ENCODE measurements at regions not wholly inside any gene's neighbourhood (a gene's known extent, or its start where the extent isn't known, plus 50 kb on each side); places are given as distances from the start of the nearest gene placed in this dataset.
"Not testable (repeated sequence)": the region's sequence is repeated elsewhere in the genome, so short reads cannot be mapped to it uniquely, and the experiment has no call there.

- H3K36me3 ChIP-seq (ENCODE audit: control insufficient read depth in 2 of 2, extremely low read depth in 1 of 2, insufficient read depth in 1 of 2, low read length in 1 of 2); H3K27ac ChIP-seq (ENCODE audit: low read length); POLR2A ChIA-PET; H3K36me3 Mint-ChIP-seq; H3K4me3 ChIP-seq (ENCODE audit: control insufficient read depth in 1 of 2, extremely low read depth in 1 of 2, low read length in 1 of 2); H3K27me3 Mint-ChIP-seq; H3K27me3 ChIP-seq (replicated peaks in 1 of 2; ENCODE audit: control insufficient read depth in 2 of 2, extremely low read depth in 1 of 2, insufficient read depth in 2 of 2, low read length in 1 of 2); H3K4me1 ChIP-seq (ENCODE audit: control insufficient read depth in 1 of 2, extremely low read depth in 1 of 2, insufficient read depth in 2 of 2, low read length in 2 of 2); H3K9me3 ChIP-seq; ATAC-seq (replicated peaks in 1 of 4); H3K27ac Mint-ChIP-seq; DNase-seq; H3K9me3 Mint-ChIP-seq; H3K4me3 Mint-ChIP-seq; CTCF ChIA-PET; H3K4me1 Mint-ChIP-seq: not testable (repeated sequence)
- 92% methylated on average over 12 of the region's 24 CpGs for WGBS (ENCODE audit: insufficient coverage)
These were observed 999.3 kb upstream of the CITED2 start for GRCh38 chr6:140373728-140374127.

GRCh38 chr6:140372064-140372463, 997.6 kb upstream of the CITED2 start:
- no peak for ATAC-seq (replicated peaks in 1 of 4)
- Histone ChIP-seq H3K9me3 (no peaks in the 10 kb centered on the region), H3K4me1 (ENCODE audit: control insufficient read depth in 1 of 2, extremely low read depth in 1 of 2, insufficient read depth in 2 of 2, low read length in 2 of 2) (no peaks in the 10 kb centered on the region), H3K27ac (ENCODE audit: low read length) (no peak overlapping the region), H3K36me3 (ENCODE audit: control insufficient read depth in 2 of 2, extremely low read depth in 1 of 2, insufficient read depth in 1 of 2, low read length in 1 of 2) (no peaks in the 10 kb centered on the region), H3K4me3 (ENCODE audit: control insufficient read depth in 1 of 2, extremely low read depth in 1 of 2, low read length in 1 of 2) (no peak overlapping the region), H3K27me3 (replicated peaks in 1 of 2; ENCODE audit: control insufficient read depth in 2 of 2, extremely low read depth in 1 of 2, insufficient read depth in 2 of 2, low read length in 1 of 2) (no peaks in the 10 kb centered on the region)
- no peak overlapping the region for H3K27ac Mint-ChIP-seq
- H3K27me3 Mint-ChIP-seq: no peaks in the 10 kb centered on the region
- no peak for DNase-seq
- no peak overlapping the region for H3K4me3 Mint-ChIP-seq
- no CpG with 5 or more reads among the region's 4 CpGs for WGBS (ENCODE audit: insufficient coverage)
- no peaks in the 10 kb centered on the region for H3K4me1 Mint-ChIP-seq
- no peaks in the 10 kb centered on the region for H3K9me3 Mint-ChIP-seq
- H3K36me3 Mint-ChIP-seq: no peaks in the 10 kb centered on the region
- POLR2A ChIA-PET: no interaction called here
- CTCF ChIA-PET: no interaction called here

GRCh38 chr6:140370976-140371870, 996.8 kb upstream of the CITED2 start:
- no peaks in the 10 kb centered on the region for H3K9me3 ChIP-seq
- CTCF ChIA-PET: no interaction called here

GRCh38 chr6:140370441-140370840, 996.0 kb upstream of the CITED2 start:
- Mint-ChIP-seq H3K27ac (no peak overlapping the region), H3K4me3 (no peak overlapping the region), H3K9me3 (no peaks in the 10 kb centered on the region), H3K4me1 (no peaks in the 10 kb centered on the region), H3K27me3 (no peaks in the 10 kb centered on the region), H3K36me3 (no peaks in the 10 kb centered on the region)
- Histone ChIP-seq H3K27ac (ENCODE audit: low read length) (no peak overlapping the region), H3K36me3 (ENCODE audit: control insufficient read depth in 2 of 2, extremely low read depth in 1 of 2, insufficient read depth in 1 of 2, low read length in 1 of 2) (no peaks in the 10 kb centered on the region), H3K4me3 (ENCODE audit: control insufficient read depth in 1 of 2, extremely low read depth in 1 of 2, low read length in 1 of 2) (no peak overlapping the region), H3K4me1 (ENCODE audit: control insufficient read depth in 1 of 2, extremely low read depth in 1 of 2, insufficient read depth in 2 of 2, low read length in 2 of 2) (no peaks in the 10 kb centered on the region), H3K27me3 (replicated peaks in 1 of 2; ENCODE audit: control insufficient read depth in 2 of 2, extremely low read depth in 1 of 2, insufficient read depth in 2 of 2, low read length in 1 of 2) (no peaks in the 10 kb centered on the region), H3K9me3 (no peaks in the 10 kb centered on the region)
- ATAC-seq (replicated peaks in 1 of 4) (no peak), DNase-seq (no peak)
- ChIA-PET POLR2A (no interaction called here), CTCF (no interaction called here)
- no CpG with 5 or more reads among the region's 1 CpG for WGBS (ENCODE audit: insufficient coverage)

More at GRCh38 chr6:140370976-140371870, 996.8 kb upstream of the CITED2 start:
- POLR2A ChIA-PET: no interaction called here
- no peaks in the 10 kb centered on the region for H3K4me1 Mint-ChIP-seq
- Histone ChIP-seq H3K36me3 (ENCODE audit: control insufficient read depth in 2 of 2, extremely low read depth in 1 of 2, insufficient read depth in 1 of 2, low read length in 1 of 2) (no peaks in the 10 kb centered on the region), H3K4me3 (ENCODE audit: control insufficient read depth in 1 of 2, extremely low read depth in 1 of 2, low read length in 1 of 2) (no peak overlapping the region), H3K4me1 (ENCODE audit: control insufficient read depth in 1 of 2, extremely low read depth in 1 of 2, insufficient read depth in 2 of 2, low read length in 2 of 2) (no peaks in the 10 kb centered on the region), H3K27me3 (replicated peaks in 1 of 2; ENCODE audit: control insufficient read depth in 2 of 2, extremely low read depth in 1 of 2, insufficient read depth in 2 of 2, low read length in 1 of 2) (no peaks in the 10 kb centered on the region), H3K27ac (ENCODE audit: low read length) (no peak overlapping the region)
- ATAC-seq (replicated peaks in 1 of 4) (no peak), DNase-seq (no peak)
- no peaks in the 10 kb centered on the region for H3K36me3 Mint-ChIP-seq
- no peak overlapping the region for H3K27ac Mint-ChIP-seq
- no CpG with 5 or more reads among the region's 2 CpGs for WGBS (ENCODE audit: insufficient coverage)
- H3K9me3 Mint-ChIP-seq: no peaks in the 10 kb centered on the region
- no peaks in the 10 kb centered on the region for H3K27me3 Mint-ChIP-seq
- no peak overlapping the region for H3K4me3 Mint-ChIP-seq

- Histone ChIP-seq H3K27me3 (replicated peaks in 1 of 2; ENCODE audit: control insufficient read depth in 2 of 2, extremely low read depth in 1 of 2, insufficient read depth in 2 of 2, low read length in 1 of 2) (no peaks in the 10 kb centered on the region), H3K4me1 (ENCODE audit: control insufficient read depth in 1 of 2, extremely low read depth in 1 of 2, insufficient read depth in 2 of 2, low read length in 2 of 2) (no peaks in the 10 kb centered on the region), H3K27ac (ENCODE audit: low read length) (no peak overlapping the region), H3K36me3 (ENCODE audit: control insufficient read depth in 2 of 2, extremely low read depth in 1 of 2, insufficient read depth in 1 of 2, low read length in 1 of 2) (no peaks in the 10 kb centered on the region), H3K4me3 (ENCODE audit: control insufficient read depth in 1 of 2, extremely low read depth in 1 of 2, low read length in 1 of 2) (no peak overlapping the region), H3K9me3 (no peaks in the 10 kb centered on the region)
- ChIA-PET POLR2A (no interaction called here), CTCF (interaction anchor here in 1 of 2 donors (0.6 kb wide), 1 partner anchor 776 kb away, joined by 3 read pairs; no protein-coding TSS in a partner anchor)
- ATAC-seq (replicated peaks in 1 of 4) (no peak), DNase-seq (no peak)
- H3K4me1 Mint-ChIP-seq: no peaks in the 10 kb centered on the region
- H3K36me3 Mint-ChIP-seq: no peaks in the 10 kb centered on the region
- no peaks in the 10 kb centered on the region for H3K27me3 Mint-ChIP-seq
- H3K4me3 Mint-ChIP-seq: no peak overlapping the region
- no peak overlapping the region for H3K27ac Mint-ChIP-seq
- peaks cover 0 to 6% (median 0%) of the 10 kb centered on the region in 3 donors for H3K9me3 Mint-ChIP-seq
These were observed 992.5 kb upstream of the CITED2 start for GRCh38 chr6:140366991-140367390.

GRCh38 chr6:140364916-140365315, 990.5 kb upstream of the CITED2 start:
- no peak for DNase-seq
- Histone ChIP-seq H3K27me3 (replicated peaks in 1 of 2; ENCODE audit: control insufficient read depth in 2 of 2, extremely low read depth in 1 of 2, insufficient read depth in 2 of 2, low read length in 1 of 2) (no peaks in the 10 kb centered on the region), H3K9me3 (no peaks in the 10 kb centered on the region), H3K4me3 (ENCODE audit: control insufficient read depth in 1 of 2, extremely low read depth in 1 of 2, low read length in 1 of 2) (no peak overlapping the region), H3K27ac (ENCODE audit: low read length) (no peak overlapping the region), H3K36me3 (ENCODE audit: control insufficient read depth in 2 of 2, extremely low read depth in 1 of 2, insufficient read depth in 1 of 2, low read length in 1 of 2) (no peaks in the 10 kb centered on the region), H3K4me1 (ENCODE audit: control insufficient read depth in 1 of 2, extremely low read depth in 1 of 2, insufficient read depth in 2 of 2, low read length in 2 of 2) (no peaks in the 10 kb centered on the region)
- Mint-ChIP-seq H3K4me3 (no peak overlapping the region), H3K27me3 (no peaks in the 10 kb centered on the region), H3K27ac (no peak overlapping the region), H3K36me3 (no peaks in the 10 kb centered on the region), H3K9me3 (peaks cover 0 to 6% (median 0%) of the 10 kb centered on the region in 3 donors), H3K4me1 (no peaks in the 10 kb centered on the region)
- ChIA-PET CTCF (no interaction called here), POLR2A (no interaction called here)
- no peak for ATAC-seq (replicated peaks in 1 of 4)

GRCh38 chr6:140360651-140361050, 986.2 kb upstream of the CITED2 start:
- Mint-ChIP-seq H3K27ac (no peak overlapping the region), H3K27me3 (no peaks in the 10 kb centered on the region), H3K9me3 (peaks cover 0 to 6% (median 0%) of the 10 kb centered on the region in 3 donors), H3K4me3 (no peak overlapping the region), H3K36me3 (no peaks in the 10 kb centered on the region), H3K4me1 (no peaks in the 10 kb centered on the region)
- Histone ChIP-seq H3K9me3 (no peaks in the 10 kb centered on the region), H3K27me3 (replicated peaks in 1 of 2; ENCODE audit: control insufficient read depth in 2 of 2, extremely low read depth in 1 of 2, insufficient read depth in 2 of 2, low read length in 1 of 2) (no peaks in the 10 kb centered on the region), H3K36me3 (ENCODE audit: control insufficient read depth in 2 of 2, extremely low read depth in 1 of 2, insufficient read depth in 1 of 2, low read length in 1 of 2) (no peaks in the 10 kb centered on the region), H3K4me3 (ENCODE audit: control insufficient read depth in 1 of 2, extremely low read depth in 1 of 2, low read length in 1 of 2) (no peak overlapping the region), H3K4me1 (ENCODE audit: control insufficient read depth in 1 of 2, extremely low read depth in 1 of 2, insufficient read depth in 2 of 2, low read length in 2 of 2) (no peaks in the 10 kb centered on the region), H3K27ac (ENCODE audit: low read length) (no peak overlapping the region)
- no peak for DNase-seq
- WGBS (ENCODE audit: insufficient coverage): no CpG with 5 or more reads among the region's 3 CpGs
- POLR2A ChIA-PET: no interaction called here
- CTCF ChIA-PET: no interaction called here
- no peak for ATAC-seq (replicated peaks in 1 of 4)

Data from T-cell (primary cell).